Natural killer cell (primary cell): ENCODE measurements at regions not wholly inside any gene's neighbourhood (a gene's known extent, or its start where the extent isn't known, plus 50 kb on each side); places are given as distances from the start of the nearest gene placed in this dataset.
"Not testable (repeated sequence)": the region's sequence is repeated elsewhere in the genome, so short reads cannot be mapped to it uniquely, and the experiment has no call there.

ENCODE experiments used
- ATAC-seq, 3 donors: fragments of 150-1000 bp in 2 of 3; fragments of 200-7000 bp in 1 of 3; cut with Tn5 transposase; 1 replicate in 1 of 3; 2 replicates in 2 of 3; pipeline ENCODE4 v1.10.0; 2021; ENCODE audit warnings: mild to moderate bottlenecking in 2 of 3, moderate library complexity in 2 of 3
- DNase-seq, 2 donors: peaks; one replicate each; pipeline versions ENCODE4 v3.0.0 to v3.0.0-alpha.2; 2013 to 2021; ENCODE audit warnings: mixed read lengths in 1 of 2
- H3K27ac ChIP-seq: one replicate; pipeline ENCODE4 v1.5.1; 2013; ENCODE audit warnings: mild to moderate bottlenecking, low read length
- H3K27me3 ChIP-seq: one replicate; pipeline ENCODE4 v1.6.1; 2013; ENCODE audit warnings: low read length; ENCODE audit not compliant: control insufficient read depth, insufficient read depth
- H3K36me3 ChIP-seq: one replicate; pipeline ENCODE4 v1.6.1; 2013; ENCODE audit warnings: low read length; ENCODE audit not compliant: control insufficient read depth, insufficient read depth
- H3K4me1 ChIP-seq: one replicate; pipeline ENCODE4 v1.6.1; 2013; ENCODE audit warnings: low read length; ENCODE audit not compliant: control insufficient read depth, insufficient read depth
- H3K4me3 ChIP-seq: one replicate; pipeline ENCODE4 v1.5.1; 2013; ENCODE audit warnings: low read length
- H3K9me3 ChIP-seq: one replicate; pipeline ENCODE4 v1.6.1; 2013; ENCODE audit warnings: low read length; ENCODE audit not compliant: control insufficient read depth, insufficient read depth
- H3K27ac Mint-ChIP-seq, 2 donors: one replicate each; pipeline ENCODE4 v1.8.0; 2022; ENCODE audit warnings: mild to moderate bottlenecking in 2 of 2, mixed read lengths in 2 of 2, moderate library complexity in 1 of 2
- H3K27me3 Mint-ChIP-seq, 2 donors: one replicate each; pipeline ENCODE4 v1.8.0; 2022; ENCODE audit warnings: low read depth in 2 of 2, mixed read lengths in 2 of 2
- H3K36me3 Mint-ChIP-seq: one replicate; pipeline ENCODE4 v1.8.0; 2022; ENCODE audit warnings: mixed read lengths
- H3K4me1 Mint-ChIP-seq, 2 donors: one replicate each; pipeline ENCODE4 v1.8.0; 2022; ENCODE audit warnings: mixed read lengths in 2 of 2
- H3K4me3 Mint-ChIP-seq: one replicate; pipeline ENCODE4 v1.8.0; 2022; ENCODE audit warnings: mild to moderate bottlenecking, moderate library complexity, mixed read lengths
- H3K9me3 Mint-ChIP-seq, 2 donors: one replicate each; pipeline ENCODE4 v1.8.0; 2022; ENCODE audit warnings: mixed read lengths in 2 of 2
- CTCF ChIP-seq: fragments of 200-600 bp; IDR thresholded peaks from one replicate; pipeline ENCODE4 v1.8.0; 2022; ENCODE audit warnings: antibody characterized with exemption
- WGBS: methylation state at CpG from one replicate; pipeline ENCODE4 v1.1.7; 2013; ENCODE audit warnings: missing lambda C conversion rate; ENCODE audit not compliant: insufficient coverage; 5-methylcytosine and 5-hydroxymethylcytosine counted together
- intact Hi-C: fragments of 100-400 bp; cut with micrococcal nuclease; formaldehyde crosslinking; loops from one replicate; pipeline ENCODE4 v1.14.2; 2022

- H3K27me3 Mint-ChIP-seq: no peaks in the 10 kb centered on the region
- Histone ChIP-seq H3K27ac (no peak overlapping the region), H3K9me3 (no peaks in the 10 kb centered on the region), H3K4me1 (no peaks in the 10 kb centered on the region), H3K4me3 (no peak overlapping the region), H3K36me3 (no peaks in the 10 kb centered on the region), H3K27me3 (no peaks in the 10 kb centered on the region)
- TF ChIP-seq CTCF: no peak
- DNase-seq (no peak), ATAC-seq (no peak)
- H3K4me1 Mint-ChIP-seq: no peaks in the 10 kb centered on the region
- H3K36me3 Mint-ChIP-seq: no peaks in the 10 kb centered on the region
- intact Hi-C loops: no loop called here
- no peak overlapping the region for H3K4me3 Mint-ChIP-seq
- 86% methylated on average over 11 of the region's 11 CpGs for WGBS
- no peak overlapping the region for H3K27ac Mint-ChIP-seq
- peaks cover 6% of the 10 kb centered on the region in 2 donors for H3K9me3 Mint-ChIP-seq
Observed at GRCh38 chr15:53910852-53911251, 67.4 kb upstream of the UNC13C start.

- intact Hi-C loops: no loop called here
- ATAC-seq (no peak), DNase-seq (no peak)
- no peaks in the 10 kb centered on the region for H3K36me3 Mint-ChIP-seq
- H3K9me3 Mint-ChIP-seq: peaks cover 6% of the 10 kb centered on the region in 2 donors
- Histone ChIP-seq H3K4me3 (no peak overlapping the region), H3K4me1 (no peaks in the 10 kb centered on the region), H3K27ac (no peak overlapping the region), H3K36me3 (no peaks in the 10 kb centered on the region), H3K27me3 (no peaks in the 10 kb centered on the region), H3K9me3 (no peaks in the 10 kb centered on the region)
- no peak for TF ChIP-seq CTCF
- 94% methylated on average over 12 of the region's 12 CpGs for WGBS
- H3K27ac Mint-ChIP-seq: no peak overlapping the region
- H3K27me3 Mint-ChIP-seq: no peaks in the 10 kb centered on the region
- H3K4me3 Mint-ChIP-seq: no peak overlapping the region
- H3K4me1 Mint-ChIP-seq: no peaks in the 10 kb centered on the region
Observed at GRCh38 chr15:53910236-53910849, 67.9 kb upstream of the UNC13C start.

GRCh38 chr15:53903129-53903528 is 75.1 kb upstream of the UNC13C start:
- no peaks in the 10 kb centered on the region for H3K4me1 ChIP-seq
- 78% methylated on average over 1 of the region's 1 CpG for WGBS
- no peaks in the 10 kb centered on the region for H3K9me3 ChIP-seq
- no peaks in the 10 kb centered on the region for H3K4me1 Mint-ChIP-seq
- no peak overlapping the region for H3K27ac Mint-ChIP-seq
- H3K4me3 ChIP-seq: no peak overlapping the region
- H3K36me3 Mint-ChIP-seq: no peaks in the 10 kb centered on the region
- no peaks in the 10 kb centered on the region for H3K27me3 Mint-ChIP-seq
- H3K27me3 ChIP-seq: no peaks in the 10 kb centered on the region
- H3K36me3 ChIP-seq: no peaks in the 10 kb centered on the region
- H3K27ac ChIP-seq: no peak overlapping the region
- ATAC-seq: no peak
- H3K4me3 Mint-ChIP-seq: no peak overlapping the region
- intact Hi-C loops: no loop called here
- peaks cover 5 to 12% of the 10 kb centered on the region in 2 donors for H3K9me3 Mint-ChIP-seq
- TF ChIP-seq CTCF: no peak
- DNase-seq: no peak

DNA sequence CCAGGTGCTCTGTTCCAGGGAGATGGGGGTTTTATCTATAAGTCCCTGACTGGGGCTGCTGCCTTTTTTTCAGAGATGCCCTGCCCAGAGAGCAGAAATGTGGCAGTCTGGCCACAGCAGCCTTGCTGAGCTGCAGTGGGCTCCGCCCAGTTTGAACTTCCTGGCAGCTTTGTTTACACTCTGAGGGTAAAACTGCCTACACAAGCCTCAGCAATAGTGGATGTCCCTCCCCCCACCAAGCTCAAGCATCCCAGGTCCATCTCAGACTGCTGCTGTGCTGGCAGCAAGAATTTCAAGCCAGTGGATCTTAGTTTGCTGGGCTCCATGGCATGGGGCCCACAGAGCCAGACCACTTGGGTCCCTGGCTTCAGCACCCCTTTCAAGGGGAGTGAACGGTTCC is 84.8 kb upstream of the UNC13C start:
- DNase-seq, H3K9me3 ChIP-seq, H3K4me1 ChIP-seq, H3K36me3 Mint-ChIP-seq, H3K4me1 Mint-ChIP-seq, H3K4me3 Mint-ChIP-seq, H3K27me3 ChIP-seq, H3K36me3 ChIP-seq, H3K4me3 ChIP-seq, H3K27me3 Mint-ChIP-seq, H3K9me3 Mint-ChIP-seq, H3K27ac ChIP-seq, intact Hi-C loops, ATAC-seq, H3K27ac Mint-ChIP-seq: not testable (repeated sequence)
- WGBS: 72% methylated on average over 2 of the region's 2 CpGs

DNA sequence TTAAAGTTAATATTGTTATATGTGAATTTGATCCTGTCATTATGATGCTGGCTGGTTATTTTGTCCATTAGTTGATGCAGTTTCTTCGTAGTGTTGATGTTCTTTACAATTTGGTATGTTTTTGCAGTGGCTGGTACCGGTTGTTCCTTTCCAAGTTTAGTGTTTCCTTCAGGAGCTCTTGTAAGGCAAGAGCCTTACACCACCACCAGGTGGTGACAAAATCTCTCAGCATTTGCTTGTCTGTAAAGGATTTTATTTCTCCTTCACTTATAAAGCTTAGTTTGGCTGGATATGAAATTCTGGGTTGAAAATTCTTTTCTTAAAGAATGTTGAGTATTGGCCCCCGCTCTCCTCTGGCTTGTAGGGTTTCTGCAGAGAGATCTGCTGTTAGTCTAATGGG is 86.4 kb upstream of the UNC13C start:
- ATAC-seq, H3K9me3 ChIP-seq, intact Hi-C loops, H3K4me3 Mint-ChIP-seq, H3K27ac Mint-ChIP-seq, H3K36me3 ChIP-seq, H3K4me1 Mint-ChIP-seq, H3K27me3 Mint-ChIP-seq, H3K27ac ChIP-seq, H3K36me3 Mint-ChIP-seq, H3K4me1 ChIP-seq, H3K4me3 ChIP-seq, H3K27me3 ChIP-seq, H3K9me3 Mint-ChIP-seq, DNase-seq: not testable (repeated sequence)
- WGBS: 88% methylated on average over 1 of the region's 3 CpGs
